Neural crest cell (in vitro differentiated cells): ENCODE measurements at regions not wholly inside any gene's neighbourhood (a gene's known extent, or its start where the extent isn't known, plus 50 kb on each side); places are given as distances from the start of the nearest gene placed in this dataset.

Experiments used
- DNase-seq: peaks from one replicate; pipeline ENCODE4 v3.0.0; 2021; ENCODE audit warnings: low read depth, mixed read lengths, low spot score
- H3K27ac Mint-ChIP-seq: one replicate; pipeline ENCODE4 v1.8.0; 2021; ENCODE audit warnings: mild to moderate bottlenecking, mixed read lengths; ENCODE audit not compliant: unreplicated experiment
- H3K27me3 Mint-ChIP-seq: 2 replicates; pipeline ENCODE4 v1.8.0; 2021; ENCODE audit warnings: low read depth, mild to moderate bottlenecking, mixed read lengths
- H3K36me3 Mint-ChIP-seq: 2 replicates; pipeline ENCODE4 v1.8.0; 2021; ENCODE audit warnings: low read depth, mild to moderate bottlenecking, mixed read lengths
- H3K4me1 Mint-ChIP-seq: 2 replicates; pipeline ENCODE4 v1.8.0; 2021; ENCODE audit warnings: mixed read lengths
- H3K4me3 Mint-ChIP-seq: one replicate; pipeline ENCODE4 v1.8.0; 2021; ENCODE audit warnings: mild to moderate bottlenecking, mixed read lengths
- H3K9me3 Mint-ChIP-seq: 2 replicates; pipeline ENCODE4 v1.8.0; 2021; ENCODE audit warnings: mixed read lengths
- TF ChIP-seq, protein P1 (sequence below): fragments of 200-600 bp; sonication (generic); conservative IDR thresholded peaks from 2 replicates; pipeline ENCODE4 v1.5.0; 2021; ENCODE audit warnings: antibody characterized with exemption, mild to moderate bottlenecking

DNA sequence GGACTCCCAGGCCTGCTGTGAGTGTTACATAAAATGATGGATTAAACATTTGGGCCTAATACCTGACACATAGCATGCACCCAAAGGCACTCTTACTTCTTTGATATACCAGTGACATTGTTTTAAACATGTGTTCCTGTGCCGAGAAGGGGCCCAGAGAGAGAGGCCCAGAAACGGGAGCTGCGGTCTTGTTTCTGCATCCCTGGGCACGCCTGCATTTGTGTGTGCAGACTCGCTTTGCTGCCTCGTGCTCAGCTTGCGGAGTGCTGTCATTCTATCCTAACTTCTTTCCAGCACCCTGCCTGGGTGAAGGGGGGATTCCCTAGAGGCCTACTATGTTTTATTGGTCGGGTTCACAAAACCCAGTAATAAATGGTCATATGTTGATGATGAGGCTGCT, 666.2 kb upstream of the HS6ST1 start:
- no peak for DNase-seq
- TF ChIP-seq, protein P1, sequence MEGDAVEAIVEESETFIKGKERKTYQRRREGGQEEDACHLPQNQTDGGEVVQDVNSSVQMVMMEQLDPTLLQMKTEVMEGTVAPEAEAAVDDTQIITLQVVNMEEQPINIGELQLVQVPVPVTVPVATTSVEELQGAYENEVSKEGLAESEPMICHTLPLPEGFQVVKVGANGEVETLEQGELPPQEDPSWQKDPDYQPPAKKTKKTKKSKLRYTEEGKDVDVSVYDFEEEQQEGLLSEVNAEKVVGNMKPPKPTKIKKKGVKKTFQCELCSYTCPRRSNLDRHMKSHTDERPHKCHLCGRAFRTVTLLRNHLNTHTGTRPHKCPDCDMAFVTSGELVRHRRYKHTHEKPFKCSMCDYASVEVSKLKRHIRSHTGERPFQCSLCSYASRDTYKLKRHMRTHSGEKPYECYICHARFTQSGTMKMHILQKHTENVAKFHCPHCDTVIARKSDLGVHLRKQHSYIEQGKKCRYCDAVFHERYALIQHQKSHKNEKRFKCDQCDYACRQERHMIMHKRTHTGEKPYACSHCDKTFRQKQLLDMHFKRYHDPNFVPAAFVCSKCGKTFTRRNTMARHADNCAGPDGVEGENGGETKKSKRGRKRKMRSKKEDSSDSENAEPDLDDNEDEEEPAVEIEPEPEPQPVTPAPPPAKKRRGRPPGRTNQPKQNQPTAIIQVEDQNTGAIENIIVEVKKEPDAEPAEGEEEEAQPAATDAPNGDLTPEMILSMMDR = no peak
- no peak overlapping the region for H3K27ac Mint-ChIP-seq
- no peaks in the 10 kb centered on the region for H3K36me3 Mint-ChIP-seq
- peaks cover 7% of the 10 kb centered on the region for H3K4me1 Mint-ChIP-seq
- no peaks in the 10 kb centered on the region for H3K27me3 Mint-ChIP-seq
- no peaks in the 10 kb centered on the region for H3K9me3 Mint-ChIP-seq
- no peak overlapping the region for H3K4me3 Mint-ChIP-seq

DNA sequence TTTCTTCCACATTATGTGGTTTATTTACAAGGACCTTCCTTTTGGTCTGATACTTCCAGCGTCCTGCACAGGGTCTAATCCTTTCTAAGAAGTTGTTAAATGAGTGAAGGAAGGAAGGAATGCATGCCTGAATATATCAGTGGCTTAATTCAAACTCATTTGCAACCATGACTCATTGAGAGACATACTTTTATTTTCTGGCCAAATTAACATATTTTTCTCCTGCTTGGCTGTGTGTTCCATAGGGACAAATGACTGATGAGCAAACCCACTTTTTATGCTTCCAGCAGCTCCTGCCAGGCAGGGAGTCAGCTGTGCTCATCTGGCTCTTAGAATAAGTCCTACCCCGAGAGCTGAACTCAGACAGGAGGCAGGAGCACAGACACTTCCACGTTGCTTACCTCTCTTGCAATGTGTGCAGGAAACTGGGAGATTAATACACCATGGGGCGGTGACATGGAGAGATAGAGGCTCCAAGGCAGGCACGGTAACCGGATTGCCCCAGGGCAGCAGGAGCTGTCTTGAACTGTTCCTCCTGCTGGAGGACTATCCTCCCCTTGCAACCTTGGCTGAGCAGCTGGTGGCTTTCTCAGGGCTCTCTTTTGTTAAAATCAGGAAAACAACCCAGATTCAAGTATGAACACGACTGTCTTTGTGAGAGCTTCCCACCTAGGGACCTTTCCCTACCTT, 667.5 kb upstream of the HS6ST1 start:
- Mint-ChIP-seq H3K27ac (no peak overlapping the region), H3K4me3 (no peak overlapping the region)

DNA sequence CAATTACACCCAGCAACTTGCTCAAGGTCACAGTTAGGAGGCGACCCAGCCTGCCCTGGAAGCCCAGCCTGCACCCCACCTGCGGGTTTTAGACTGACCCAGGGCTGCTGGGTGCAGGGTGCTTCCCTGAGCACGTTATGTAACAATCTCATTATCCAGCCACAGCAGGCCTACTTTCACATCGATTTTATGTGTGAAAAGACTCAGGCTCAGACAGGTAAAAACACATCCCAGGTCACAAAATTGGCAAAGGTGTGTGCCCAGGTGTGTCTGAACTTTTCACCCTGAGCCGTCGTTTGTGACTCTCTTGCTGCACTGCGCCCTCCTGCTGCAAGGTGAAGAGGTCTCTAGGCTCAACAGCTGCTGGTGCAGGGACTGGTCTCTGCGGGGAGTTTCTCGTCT, 668.2 kb upstream of the HS6ST1 start:
- no peak for DNase-seq
- Mint-ChIP-seq H3K9me3 (peaks cover 2% of the 10 kb centered on the region), H3K4me1 (peaks cover 7% of the 10 kb centered on the region), H3K27me3 (no peaks in the 10 kb centered on the region), H3K36me3 (no peaks in the 10 kb centered on the region), H3K27ac (no peak overlapping the region), H3K4me3 (no peak overlapping the region)
- TF ChIP-seq, protein P1 = no peak

More for the DNA sequence above, 667.5 kb upstream of the HS6ST1 start:
- Mint-ChIP-seq H3K36me3 (no peaks in the 10 kb centered on the region), H3K9me3 (peaks cover 1% of the 10 kb centered on the region), H3K4me1 (peaks cover 7% of the 10 kb centered on the region), H3K27me3 (no peaks in the 10 kb centered on the region)
- DNase-seq = no peak
- TF ChIP-seq, protein P1 = no peak

DNA sequence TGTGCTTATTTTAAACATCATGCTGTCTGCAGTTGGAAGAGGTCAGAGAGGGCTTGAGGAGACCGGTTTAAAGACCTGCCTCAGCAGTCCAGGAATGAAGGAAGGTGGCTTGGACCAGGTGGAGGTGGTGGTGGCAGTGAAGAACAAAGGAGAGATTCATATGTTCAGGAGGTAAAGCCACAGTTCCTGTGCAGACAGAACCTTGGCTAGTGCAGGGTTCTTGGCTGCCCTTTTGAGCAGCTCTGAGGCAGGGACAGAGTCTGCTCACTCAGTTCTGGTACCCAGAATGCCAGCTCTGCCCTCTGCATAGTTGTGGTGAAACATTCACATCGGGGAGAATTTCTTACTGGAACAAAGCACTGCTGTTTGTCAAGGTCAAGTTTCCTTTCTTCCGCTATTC, 669.7 kb upstream of the HS6ST1 start:
- H3K27ac Mint-ChIP-seq = no peak overlapping the region
- TF ChIP-seq, protein P1 = no peak
- H3K4me1 Mint-ChIP-seq = peaks cover 7% of the 10 kb centered on the region

DNA sequence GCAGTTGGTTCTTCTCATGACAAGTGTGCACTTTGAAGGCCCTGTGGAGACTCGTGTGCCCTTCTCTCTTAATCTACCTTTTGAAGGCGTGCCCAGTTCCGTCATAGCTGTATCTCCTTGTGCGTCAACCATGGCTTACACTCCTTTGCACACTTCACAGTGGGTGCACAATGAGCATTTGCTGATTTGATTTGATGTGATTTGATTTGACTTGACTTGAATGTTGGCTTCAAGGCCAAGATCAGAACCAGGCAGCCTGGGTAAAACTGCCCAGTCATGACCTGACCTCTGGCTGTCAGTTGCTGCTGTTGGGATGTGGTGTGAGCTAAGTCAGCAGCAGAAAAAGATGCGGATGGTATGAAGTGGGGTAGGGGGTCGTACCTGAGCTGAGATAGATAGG, 670.3 kb upstream of the HS6ST1 start:
- Mint-ChIP-seq H3K9me3 (peaks cover 6% of the 10 kb centered on the region), H3K4me1 (peaks cover 7% of the 10 kb centered on the region), H3K36me3 (no peaks in the 10 kb centered on the region), H3K4me3 (no peak overlapping the region), H3K27ac (no peak overlapping the region), H3K27me3 (peaks cover 3% of the 10 kb centered on the region)
- TF ChIP-seq, protein P1 = no peak
- no peak for DNase-seq

More for the DNA sequence above, 669.7 kb upstream of the HS6ST1 start:
- no peak overlapping the region for H3K4me3 Mint-ChIP-seq
- no peaks in the 10 kb centered on the region for H3K36me3 Mint-ChIP-seq
- DNase-seq = no peak
- H3K27me3 Mint-ChIP-seq = peaks cover 3% of the 10 kb centered on the region
- peaks cover 6% of the 10 kb centered on the region for H3K9me3 Mint-ChIP-seq
